Body of pancreas (tissue), 4 donors: ENCODE measurements at regions not wholly inside any gene's neighbourhood (a gene's known extent, or its start where the extent isn't known, plus 50 kb on each side); places are given as distances from the start of the nearest gene placed in this dataset.

Experiments
- ATAC-seq: fragments of 150-250 bp; one replicate; pipeline ENCODE4 v1.9.1; 2016
- DNase-seq, 4 donors: peaks; one replicate each; pipeline ENCODE4 v3.0.0-alpha.2; 2019
- H3K27ac ChIP-seq, 4 donors: fragments of 200-600 bp; sonication (generic); 1 replicate in 3 of 4; 2 replicates in 1 of 4; pipeline versions ENCODE4 v1.5.1 to v1.6.1; 2016 to 2019; ENCODE audit warnings: mild to moderate bottlenecking in 1 of 4, mixed read lengths in 1 of 4, moderate library complexity in 1 of 4
- H3K27me3 ChIP-seq, 2 donors: fragments of 200-600 bp; sonication (generic); one replicate each; pipeline ENCODE4 v1.6.0; 2016; ENCODE audit warnings: mild to moderate bottlenecking in 1 of 2
- H3K36me3 ChIP-seq, 2 donors: fragments of 200-600 bp; sonication (generic); replicated peaks in 1 of 2; 2 replicates each; pipeline ENCODE4 v1.5.1; 2016; ENCODE audit warnings: low read depth in 2 of 2; ENCODE audit not compliant: insufficient read depth in 1 of 2
- H3K4me1 ChIP-seq: fragments of 200-600 bp; sonication (generic); one replicate; pipeline ENCODE4 v1.6.0; 2016
- H3K4me3 ChIP-seq, 2 donors: fragments of 200-600 bp; sonication (generic); 1 replicate in 1 of 2; 2 replicates in 1 of 2; pipeline ENCODE4 v1.5.1; 2016 to 2019
- H3K9me3 ChIP-seq, 3 donors: fragments of 200-600 bp; sonication (generic); 1 replicate in 2 of 3; 2 replicates in 1 of 3; pipeline ENCODE4 v1.5.1; 2016
- POLR2A ChIP-seq, 3 donors: fragments of 450-650 bp; IDR thresholded peaks; one replicate each; pipeline ENCODE4 v1.6.1; 2016; ENCODE audit warnings: antibody characterized with exemption in 3 of 3, mild to moderate bottlenecking in 2 of 3
- WGBS, 2 donors: methylation state at CpG; one replicate each; pipeline ENCODE4 v1.1.5; 2017; 5-methylcytosine and 5-hydroxymethylcytosine counted together
- intact Hi-C: fragments of 100-400 bp; cut with DNase I; formaldehyde crosslinking; loops from one replicate; pipeline ENCODE4 v1.15.1; 2023
- TF ChIP-seq, protein P1 (sequence below), 7 experiments: fragments of 450-650 bp in 4 of 7; fragments of 200-600 bp in 3 of 7; sonication (generic) in 3 of 7; IDR thresholded peaks; one replicate each; pipeline ENCODE4 v1.5.1; 2016 to 2019; ENCODE audit warnings: antibody characterized with exemption in 7 of 7

DNA sequence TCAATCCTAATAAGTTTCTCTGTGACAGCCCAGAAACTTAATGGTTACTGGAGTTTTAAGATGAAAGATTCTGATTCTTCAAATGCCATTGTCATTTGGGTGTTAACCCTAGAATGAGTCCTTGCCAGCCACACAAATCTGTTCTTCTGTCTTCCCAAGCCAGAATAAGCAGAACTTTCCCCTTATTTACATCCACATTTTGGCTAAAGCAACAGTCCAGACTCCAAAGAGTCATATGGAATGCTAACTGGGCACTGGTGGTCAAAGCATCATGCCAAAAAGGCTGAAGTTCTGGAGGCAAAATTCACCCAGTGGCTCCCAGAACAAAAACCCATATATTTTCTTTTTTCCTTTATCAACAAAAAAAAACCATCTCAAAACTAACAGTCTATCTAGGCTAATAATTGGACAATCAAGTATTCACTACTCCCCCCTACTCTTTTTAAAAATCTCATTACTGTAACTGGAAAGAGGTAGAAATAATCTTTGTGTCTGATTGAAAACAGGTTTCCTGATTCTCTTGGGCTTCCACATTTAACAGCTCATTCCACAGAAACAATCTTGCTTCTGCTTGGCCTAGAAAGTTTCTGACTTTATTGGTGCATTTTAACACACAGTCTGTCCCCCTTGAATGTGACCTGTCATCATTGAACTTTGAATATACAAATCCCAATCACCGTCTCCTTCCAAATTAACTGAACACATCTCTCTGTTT, 89.6 kb upstream of the SETBP1 start:
- ATAC-seq (no peak), DNase-seq (no peak)
- 76 to 97% methylated on average over 1 of the region's 1 CpG for WGBS, 2 donors
- Histone ChIP-seq H3K4me1 (no peaks in the 10 kb centered on the region), H3K4me3 (no peak overlapping the region), H3K27ac (no peak overlapping the region), H3K9me3 (no peaks in the 10 kb centered on the region), H3K36me3 (no peaks in the 10 kb centered on the region), H3K27me3 (no peaks in the 10 kb centered on the region)
- TF ChIP-seq POLR2A (IDR thresholded peaks at IDR 0.05), result no peak
- TF ChIP-seq, protein P1, sequence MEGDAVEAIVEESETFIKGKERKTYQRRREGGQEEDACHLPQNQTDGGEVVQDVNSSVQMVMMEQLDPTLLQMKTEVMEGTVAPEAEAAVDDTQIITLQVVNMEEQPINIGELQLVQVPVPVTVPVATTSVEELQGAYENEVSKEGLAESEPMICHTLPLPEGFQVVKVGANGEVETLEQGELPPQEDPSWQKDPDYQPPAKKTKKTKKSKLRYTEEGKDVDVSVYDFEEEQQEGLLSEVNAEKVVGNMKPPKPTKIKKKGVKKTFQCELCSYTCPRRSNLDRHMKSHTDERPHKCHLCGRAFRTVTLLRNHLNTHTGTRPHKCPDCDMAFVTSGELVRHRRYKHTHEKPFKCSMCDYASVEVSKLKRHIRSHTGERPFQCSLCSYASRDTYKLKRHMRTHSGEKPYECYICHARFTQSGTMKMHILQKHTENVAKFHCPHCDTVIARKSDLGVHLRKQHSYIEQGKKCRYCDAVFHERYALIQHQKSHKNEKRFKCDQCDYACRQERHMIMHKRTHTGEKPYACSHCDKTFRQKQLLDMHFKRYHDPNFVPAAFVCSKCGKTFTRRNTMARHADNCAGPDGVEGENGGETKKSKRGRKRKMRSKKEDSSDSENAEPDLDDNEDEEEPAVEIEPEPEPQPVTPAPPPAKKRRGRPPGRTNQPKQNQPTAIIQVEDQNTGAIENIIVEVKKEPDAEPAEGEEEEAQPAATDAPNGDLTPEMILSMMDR (IDR thresholded peaks at IDR 0.05), result no peak
- intact Hi-C loops, result no loop called here

- Histone ChIP-seq H3K4me3 (no peak overlapping the region), H3K4me1 (no peaks in the 10 kb centered on the region), H3K9me3 (no peaks in the 10 kb centered on the region), H3K27me3 (no peaks in the 10 kb centered on the region), H3K27ac (no peak overlapping the region), H3K36me3 (no peaks in the 10 kb centered on the region)
- DNase-seq, result no peak
- TF ChIP-seq POLR2A (IDR thresholded peaks at IDR 0.05), result no peak
- TF ChIP-seq, protein P1 (IDR thresholded peaks at IDR 0.05), result no peak
- no peak for ATAC-seq
- 73 to 89% methylated on average over 2 of the region's 2 CpGs for WGBS, 2 donors
- intact Hi-C loops, result no loop called here
Observed at GRCh38 chr18:44592639-44593038, 88.0 kb upstream of the SETBP1 start.

- Histone ChIP-seq H3K36me3 (no peaks in the 10 kb centered on the region), H3K27me3 (no peaks in the 10 kb centered on the region), H3K27ac (no peak overlapping the region), H3K4me1 (peaks cover 13% of the 10 kb centered on the region), H3K4me3 (no peak overlapping the region), H3K9me3 (no peaks in the 10 kb centered on the region)
- DNase-seq (no peak), ATAC-seq (no peak)
- intact Hi-C loops, result no loop called here
- no peak for TF ChIP-seq POLR2A (IDR thresholded peaks at IDR 0.05)
- TF ChIP-seq, protein P1 (IDR thresholded peaks at IDR 0.05), result no peak
- 64 to 73% methylated on average over 3 of the region's 3 CpGs for WGBS, 2 donors
Observed at GRCh38 chr18:44594799-44595467, 85.8 kb upstream of the SETBP1 start.

GRCh38 chr18:44597797-44598196, 82.9 kb upstream of the SETBP1 start:
- no peak for ATAC-seq
- peaks cover 14% of the 10 kb centered on the region for H3K4me1 ChIP-seq
- no peaks in the 10 kb centered on the region for H3K36me3 ChIP-seq
- no peaks in the 10 kb centered on the region for H3K27me3 ChIP-seq
- no peak for TF ChIP-seq POLR2A (IDR thresholded peaks at IDR 0.05)
- TF ChIP-seq, protein P1 (IDR thresholded peaks at IDR 0.05), result no peak
- no peak overlapping the region for H3K4me3 ChIP-seq
- H3K27ac ChIP-seq, result no peak overlapping the region
- 89 to 93% methylated on average over 3 of the region's 3 CpGs for WGBS, 2 donors
- no peaks in the 10 kb centered on the region for H3K9me3 ChIP-seq
- intact Hi-C loops, result no loop called here
- DNase-seq, result no peak
